Mucosa of stomach (tissue), 1 donor: ENCODE measurements at regions not wholly inside any gene's neighbourhood (a gene's known extent, or its start where the extent isn't known, plus 50 kb on each side); places are given as distances from the start of the nearest gene placed in this dataset.

Source experiments
- H3K27me3 ChIP-seq: one replicate; pipeline ENCODE4 v1.7.0; 2013; ENCODE audit warnings: mild to moderate bottlenecking, low read length; ENCODE audit not compliant: control insufficient read depth, insufficient read depth
- H3K36me3 ChIP-seq: one replicate; pipeline ENCODE4 v1.7.0; 2013; ENCODE audit warnings: low read length; ENCODE audit not compliant: control insufficient read depth, insufficient read depth
- H3K4me1 ChIP-seq: one replicate; pipeline ENCODE4 v1.7.0; 2013; ENCODE audit warnings: mild to moderate bottlenecking, low read length; ENCODE audit not compliant: control insufficient read depth, insufficient read depth
- H3K4me3 ChIP-seq: one replicate; pipeline ENCODE4 v1.7.0; 2013; ENCODE audit warnings: low read length
- H3K9ac ChIP-seq: one replicate; pipeline ENCODE4 v1.7.0; 2013; ENCODE audit warnings: mild to moderate bottlenecking, low read length, moderate library complexity
- H3K9me3 ChIP-seq: one replicate; pipeline ENCODE4 v1.7.0; 2013; ENCODE audit warnings: mild to moderate bottlenecking, low read length, moderate library complexity; ENCODE audit not compliant: control insufficient read depth
- donor health status: Pancreatic carcinoma.

DNA sequence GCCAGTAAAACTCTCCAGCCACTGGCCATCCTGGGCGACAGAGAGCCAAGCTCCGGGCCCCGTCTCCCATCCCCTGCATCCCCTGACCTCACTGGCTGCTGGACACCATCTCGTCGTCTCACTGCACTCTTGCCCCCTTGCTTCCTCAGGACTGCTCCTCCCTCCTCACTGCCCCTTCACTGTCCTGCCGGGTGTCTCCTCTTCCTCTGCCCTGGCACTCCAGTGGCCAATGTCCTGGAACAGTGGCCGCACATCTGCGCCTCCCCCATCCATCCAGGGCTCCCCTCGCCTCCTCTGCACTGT, 800.4 kb downstream of the BRD1 start:
- Histone ChIP-seq H3K4me3 (no peak overlapping the region), H3K36me3 (no peaks in the 10 kb centered on the region), H3K9me3 (no peaks in the 10 kb centered on the region), H3K9ac (no peak overlapping the region), H3K4me1 (no peaks in the 10 kb centered on the region), H3K27me3 (no peaks in the 10 kb centered on the region)

- Histone ChIP-seq H3K36me3 (no peaks in the 10 kb centered on the region), H3K4me1 (no peaks in the 10 kb centered on the region), H3K27me3 (no peaks in the 10 kb centered on the region), H3K9me3 (no peaks in the 10 kb centered on the region), H3K4me3 (no peak overlapping the region), H3K9ac (no peak overlapping the region)
These were observed 800.9 kb downstream of the BRD1 start for GRCh38 chr22:49026494-49027367.

DNA sequence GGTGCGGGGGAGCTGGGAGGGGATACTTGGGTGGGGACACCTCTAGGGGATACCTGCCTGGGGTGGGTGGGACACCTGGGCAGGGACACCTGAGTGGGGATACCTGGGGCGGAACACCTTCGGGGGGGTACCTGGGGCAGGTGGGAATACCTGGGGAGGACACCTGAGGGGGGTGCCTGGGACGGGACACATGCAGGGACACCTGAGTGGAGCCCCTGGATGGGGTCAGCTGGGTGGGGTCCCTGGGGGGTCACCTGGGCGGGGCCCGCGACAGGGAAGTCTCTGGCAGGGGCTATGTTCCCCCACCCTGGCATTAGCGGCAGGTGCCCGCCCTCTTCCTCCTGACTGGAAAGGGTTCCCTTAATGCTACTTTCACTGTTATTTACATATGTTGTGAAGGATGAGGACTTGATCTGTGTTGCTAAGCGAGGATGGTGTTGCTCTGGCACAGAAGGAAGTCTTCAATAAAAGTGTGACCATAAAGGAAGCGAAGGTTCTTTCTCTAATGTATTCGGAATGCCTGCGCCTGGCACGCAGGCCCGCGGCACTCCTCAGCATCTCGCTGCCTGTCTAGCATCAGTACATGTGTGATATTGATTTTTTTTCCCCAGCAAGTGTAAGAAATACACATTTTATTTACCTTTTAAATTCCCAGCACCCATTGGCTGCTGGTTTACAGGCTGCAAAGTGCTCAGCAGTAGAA, 801.7 kb downstream of the BRD1 start:
- Histone ChIP-seq H3K4me3 (no peak overlapping the region), H3K4me1 (no peaks in the 10 kb centered on the region), H3K36me3 (no peaks in the 10 kb centered on the region), H3K27me3 (no peaks in the 10 kb centered on the region), H3K9me3 (no peaks in the 10 kb centered on the region), H3K9ac (no peak overlapping the region)

DNA sequence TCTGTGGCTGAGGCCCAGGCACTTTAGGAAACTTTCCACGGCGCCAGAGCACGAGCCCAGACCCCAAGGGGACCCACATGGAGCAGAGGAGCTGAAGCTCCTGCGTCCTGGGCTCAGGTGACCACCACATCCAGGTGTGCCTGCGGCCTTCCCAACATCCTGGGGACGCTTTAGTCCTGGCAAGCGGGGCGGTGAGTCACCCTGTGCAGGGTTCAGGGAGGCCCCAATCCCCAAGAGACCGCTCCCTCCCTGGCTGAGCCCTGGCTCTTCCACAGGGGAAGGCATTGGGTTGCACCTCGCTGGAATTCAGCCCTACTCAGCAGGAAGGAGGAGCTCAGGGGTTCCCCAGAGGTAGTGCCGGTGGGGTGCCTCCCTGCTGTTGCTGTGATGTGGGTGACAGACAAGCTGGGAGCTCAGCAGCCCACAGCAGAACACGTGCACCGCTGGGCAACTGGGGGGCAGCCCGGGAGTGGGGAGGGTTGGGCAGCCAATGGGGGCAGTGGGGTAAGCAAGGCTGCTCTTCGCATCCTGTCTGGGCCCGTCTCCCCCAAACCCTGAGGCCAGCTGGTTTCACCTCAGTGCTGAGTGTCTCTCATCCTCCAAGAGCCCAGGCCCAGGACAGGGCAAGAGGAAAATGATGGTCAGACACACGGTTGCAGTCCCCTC, 802.8 kb downstream of the BRD1 start:
- Histone ChIP-seq H3K4me1 (no peaks in the 10 kb centered on the region), H3K4me3 (no peak overlapping the region), H3K36me3 (no peaks in the 10 kb centered on the region), H3K9me3 (no peaks in the 10 kb centered on the region), H3K9ac (no peak overlapping the region), H3K27me3 (no peaks in the 10 kb centered on the region)

DNA sequence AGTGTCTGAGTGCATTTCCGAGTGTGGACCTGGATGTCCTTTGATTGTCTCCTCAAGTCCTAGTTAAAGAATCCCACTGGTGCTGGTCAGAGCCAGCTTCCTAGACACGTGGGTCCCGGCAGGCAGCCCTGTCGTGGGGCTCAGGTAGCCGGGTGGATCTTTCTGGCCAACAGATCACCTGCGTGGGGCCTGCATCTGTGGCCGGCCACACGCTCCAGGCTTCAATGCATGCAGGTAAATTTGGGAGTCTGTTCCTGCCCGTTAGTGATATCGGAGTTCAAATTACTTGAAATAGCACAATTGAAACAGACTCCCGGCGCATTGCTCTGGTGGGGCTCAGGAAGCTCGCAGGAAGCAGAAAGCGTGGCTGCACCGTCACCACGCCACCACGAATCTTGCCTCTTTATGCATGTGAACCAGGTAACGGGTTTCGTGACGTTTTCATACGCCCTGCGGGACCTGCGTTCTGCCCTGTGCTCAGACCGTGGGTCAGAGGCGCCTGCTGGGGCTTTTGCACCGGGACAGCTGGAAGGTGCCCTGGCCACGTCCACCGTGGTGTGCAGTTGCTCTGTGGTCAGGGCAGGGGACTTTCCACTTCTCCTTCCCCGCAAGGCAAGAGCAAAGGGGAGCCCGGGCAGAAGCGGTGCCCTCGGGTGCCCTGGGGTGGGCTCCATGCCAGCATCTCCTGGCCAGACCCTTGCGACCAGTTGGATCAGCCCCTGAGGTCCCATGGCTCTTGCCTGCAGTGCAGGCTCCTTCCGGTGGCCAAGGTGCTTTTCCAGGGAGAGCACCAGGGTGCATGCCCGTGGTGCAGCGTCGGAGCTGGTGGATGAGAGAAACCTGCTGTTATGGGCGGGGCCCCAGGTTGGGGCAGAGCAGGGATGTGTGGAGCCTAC, 803.5 kb downstream of the BRD1 start:
- Histone ChIP-seq H3K4me3 (no peak overlapping the region), H3K27me3 (no peaks in the 10 kb centered on the region), H3K4me1 (no peaks in the 10 kb centered on the region), H3K9ac (no peak overlapping the region), H3K36me3 (no peaks in the 10 kb centered on the region), H3K9me3 (no peaks in the 10 kb centered on the region)

GRCh38 chr22:49023161-49023878, 804.4 kb downstream of the BRD1 start:
- Histone ChIP-seq H3K4me1 (no peaks in the 10 kb centered on the region), H3K36me3 (no peaks in the 10 kb centered on the region), H3K4me3 (no peak overlapping the region), H3K9ac (no peak overlapping the region), H3K9me3 (no peaks in the 10 kb centered on the region), H3K27me3 (no peaks in the 10 kb centered on the region)

- no peaks in the 10 kb centered on the region for H3K27me3 ChIP-seq
- H3K9me3 ChIP-seq = no peaks in the 10 kb centered on the region
These were observed 804.9 kb downstream of the BRD1 start for GRCh38 chr22:49022816-49023160.

GRCh38 chr22:49021926-49022815, 805.5 kb downstream of the BRD1 start:
- H3K9ac ChIP-seq = no peak overlapping the region
- no peaks in the 10 kb centered on the region for H3K27me3 ChIP-seq
- no peaks in the 10 kb centered on the region for H3K36me3 ChIP-seq
- H3K4me3 ChIP-seq = no peak overlapping the region
- no peaks in the 10 kb centered on the region for H3K9me3 ChIP-seq
- no peaks in the 10 kb centered on the region for H3K4me1 ChIP-seq

More at GRCh38 chr22:49022816-49023160, 804.9 kb downstream of the BRD1 start:
- no peak overlapping the region for H3K4me3 ChIP-seq
- H3K4me1 ChIP-seq = no peaks in the 10 kb centered on the region
- no peak overlapping the region for H3K9ac ChIP-seq
- H3K36me3 ChIP-seq = no peaks in the 10 kb centered on the region

DNA sequence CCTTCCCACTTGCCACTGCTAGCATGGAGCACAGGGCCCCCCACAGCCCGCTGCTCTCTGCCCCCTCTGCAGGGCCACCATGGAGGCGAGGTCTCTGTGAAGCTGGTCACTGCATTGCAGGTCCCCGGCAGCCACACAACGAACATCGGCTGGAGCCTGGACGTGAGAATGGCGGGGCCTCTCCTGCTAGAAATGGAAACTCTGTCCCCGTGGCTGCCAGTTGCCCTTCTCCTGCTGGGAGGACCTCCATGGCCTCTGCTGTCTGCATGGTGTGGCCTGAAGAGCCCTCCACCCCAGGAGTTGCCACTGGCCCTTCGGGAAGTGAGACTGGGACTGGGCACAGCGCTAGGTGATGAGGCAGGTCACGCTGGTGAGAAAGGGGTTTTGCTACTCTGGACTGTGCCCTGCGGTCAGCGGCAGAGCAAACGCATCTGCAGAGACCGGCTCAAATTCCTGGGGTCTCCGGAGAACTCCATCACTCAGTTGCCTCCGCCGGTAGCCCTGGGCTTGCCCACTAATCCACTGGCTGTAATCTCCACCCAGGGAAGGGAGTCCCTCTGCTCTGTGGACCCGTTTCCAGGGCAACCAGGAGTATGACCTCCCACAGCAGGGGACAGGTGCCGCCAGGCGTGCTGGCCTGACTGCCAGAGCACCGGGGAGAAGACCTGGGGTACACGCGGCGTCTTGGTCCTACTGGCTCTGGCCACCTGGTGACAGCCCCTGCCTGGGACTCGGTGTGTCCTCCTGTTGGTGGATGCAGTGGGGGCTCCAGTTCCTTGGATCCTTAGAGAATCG, 806.3 kb downstream of the BRD1 start:
- Histone ChIP-seq H3K27me3 (no peaks in the 10 kb centered on the region), H3K4me3 (no peak overlapping the region), H3K36me3 (no peaks in the 10 kb centered on the region), H3K9me3 (no peaks in the 10 kb centered on the region), H3K4me1 (no peaks in the 10 kb centered on the region), H3K9ac (no peak overlapping the region)
